NCI-H1930 (cell line): ENCODE measurements at regions not wholly inside any gene's neighbourhood (a gene's known extent, or its start where the extent isn't known, plus 50 kb on each side); places are given as distances from the start of the nearest gene placed in this dataset.

ENCODE experiments used
- DNase-seq, 2 experiments: peaks; one replicate each; lab custom pipeline; 2025; lab: John Stamatoyannopoulos, UW

DNA sequence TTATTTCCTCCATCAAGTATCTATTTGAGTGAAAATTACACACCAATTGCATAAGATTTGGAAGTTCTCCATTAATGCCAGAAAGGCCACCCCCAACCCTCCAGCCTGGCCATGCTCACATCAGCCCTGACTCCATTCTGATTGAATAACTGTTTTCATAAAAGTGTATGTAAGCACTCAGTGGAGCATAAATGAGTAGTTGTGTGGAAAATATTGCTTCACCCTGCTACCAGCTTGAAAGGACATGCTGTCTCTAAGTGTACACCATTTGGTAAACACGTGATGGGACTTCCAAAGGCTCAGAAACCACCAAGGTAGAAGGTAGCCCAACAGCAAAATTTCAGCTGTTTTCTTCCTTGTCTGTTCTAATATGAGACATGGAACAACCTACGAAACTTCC, 393.8 kb downstream of the ZNF385D start:
- no peak for DNase-seq

DNA sequence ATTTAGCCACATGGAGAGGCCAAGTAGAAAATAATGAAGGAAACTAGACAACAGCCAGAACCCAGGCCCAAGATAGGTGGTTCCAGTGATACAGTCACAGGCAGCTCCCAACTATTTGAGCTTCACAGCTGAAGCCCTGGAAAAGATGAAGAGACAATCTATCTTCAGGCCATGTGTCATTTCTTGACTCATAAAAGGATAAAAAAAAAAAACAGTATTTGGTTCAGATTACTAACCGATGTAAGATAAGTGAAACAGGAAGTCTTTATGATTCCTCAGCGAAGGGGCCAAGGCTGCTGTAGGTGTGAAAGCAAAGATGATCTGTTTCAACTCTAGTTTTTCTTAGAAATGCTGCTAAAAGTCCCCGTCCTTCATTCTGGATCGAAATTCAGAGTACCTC, 394.6 kb downstream of the ZNF385D start:
- DNase-seq = no peak

DNA sequence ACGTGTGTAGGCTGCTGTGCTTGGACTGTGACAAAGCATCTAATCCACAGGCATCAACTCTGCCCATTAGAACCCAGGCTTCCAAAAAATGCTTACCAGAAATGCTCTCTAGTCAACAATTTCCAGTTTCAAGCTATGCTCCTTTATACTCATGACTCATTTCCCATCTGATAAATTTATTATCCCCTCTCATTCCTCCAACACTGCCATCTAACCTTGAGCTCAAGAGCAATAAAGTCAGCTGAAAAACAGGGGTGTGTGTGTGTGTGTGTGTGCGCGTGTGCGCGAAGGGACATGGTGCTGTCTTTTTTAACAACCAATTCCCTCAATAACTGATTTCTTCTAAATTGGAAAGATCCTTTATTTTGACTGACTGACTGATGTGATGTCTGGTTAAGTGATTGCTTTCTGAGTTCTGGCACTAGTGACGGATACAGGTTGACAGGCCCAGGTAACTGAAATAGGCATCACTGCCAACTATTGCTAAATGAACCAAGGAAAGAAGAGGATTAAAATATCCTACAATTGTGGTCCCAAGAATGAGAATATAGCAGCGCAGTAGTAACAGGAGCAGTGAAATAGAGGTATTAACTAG, 405.5 kb downstream of the ZNF385D start:
- DNase-seq = no peak

DNA sequence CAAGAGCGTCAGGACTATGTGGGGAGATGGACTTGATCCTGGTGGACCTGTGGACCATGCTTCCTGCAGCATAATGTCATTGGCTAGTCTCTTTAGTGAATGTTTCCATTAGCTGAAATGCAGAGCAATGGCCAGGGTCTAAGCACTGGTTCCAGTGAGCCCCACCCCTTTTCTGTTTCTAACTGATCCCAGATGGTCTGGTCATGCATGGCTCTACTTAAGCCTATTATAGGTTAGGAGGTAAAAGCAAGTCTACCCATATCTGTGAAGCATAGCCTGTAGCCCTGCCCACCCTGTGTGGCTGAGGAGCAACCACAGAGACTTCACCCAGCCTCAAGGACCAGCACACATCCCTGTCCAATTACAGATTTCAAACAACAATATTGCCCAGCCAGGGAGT, 419.2 kb downstream of the ZNF385D start:
- DNase-seq = no peak

DNA sequence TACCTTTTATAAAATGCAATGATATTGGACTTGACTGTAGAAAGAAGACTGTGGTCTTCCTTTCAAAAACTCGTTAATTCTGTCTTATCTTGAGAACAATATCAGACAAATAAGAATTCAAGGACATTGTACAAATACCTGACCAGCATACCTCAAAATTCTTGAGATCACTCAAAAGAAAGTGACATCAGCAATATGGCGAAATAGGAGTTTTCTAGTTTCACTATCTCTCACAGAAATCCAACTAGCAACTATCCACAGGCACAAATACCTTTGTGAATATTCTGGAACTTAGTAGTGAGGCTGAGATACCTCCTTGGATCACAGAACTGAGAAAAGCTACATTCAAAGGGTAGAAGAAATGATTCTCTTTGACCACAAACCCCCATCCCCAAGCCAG, 419.7 kb downstream of the ZNF385D start:
- no peak for DNase-seq

DNA sequence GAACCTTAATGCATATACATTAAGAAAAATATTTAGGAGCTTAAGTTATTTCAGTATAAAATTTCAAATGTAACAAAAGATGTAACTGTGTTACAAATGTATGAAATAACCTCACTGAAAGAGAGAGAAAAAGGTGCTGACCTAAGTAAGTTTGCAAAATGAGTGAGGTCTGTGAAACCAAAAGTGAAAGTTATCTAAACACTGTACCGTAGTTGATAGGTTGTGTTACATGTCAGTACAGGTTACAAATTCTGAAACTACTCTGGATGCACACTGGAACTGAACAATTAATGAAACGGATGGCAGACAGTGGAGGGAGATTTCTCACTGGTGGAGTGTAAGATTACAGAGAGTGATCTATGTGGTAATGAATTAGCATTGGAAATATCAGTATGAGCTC, 420.7 kb downstream of the ZNF385D start:
- DNase-seq = no peak

DNA sequence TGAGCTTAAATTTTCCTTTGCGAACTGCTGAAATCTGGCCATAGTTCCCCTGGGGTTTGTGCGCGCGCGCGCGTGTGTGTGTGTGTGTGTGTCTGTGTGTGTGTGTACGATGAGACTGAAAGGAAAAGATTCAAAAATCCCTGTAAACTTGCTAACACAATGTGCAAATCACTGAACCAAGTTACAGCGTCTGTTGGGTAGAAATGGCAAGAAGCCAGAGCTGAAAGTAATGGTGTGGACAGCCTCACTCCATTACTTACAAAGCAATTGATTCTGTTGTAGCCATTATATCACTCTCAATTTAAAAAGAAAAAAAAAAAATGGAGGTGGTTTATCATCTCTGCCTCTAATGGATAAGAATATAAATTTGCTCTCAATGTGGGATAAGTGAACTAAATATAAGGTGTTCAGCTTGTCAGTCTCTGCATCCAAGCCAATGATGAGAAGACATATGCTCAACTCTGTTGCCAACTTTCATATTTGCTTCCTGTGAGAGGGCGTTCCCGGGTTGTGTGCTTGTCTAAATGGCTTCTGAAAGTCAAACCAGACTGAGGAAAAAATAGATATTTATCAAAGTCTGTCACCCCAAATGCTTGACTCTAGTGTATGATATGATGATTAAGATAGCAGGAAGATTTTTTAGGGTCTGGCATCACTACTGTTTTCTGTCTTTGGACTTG, 422.2 kb downstream of the ZNF385D start:
- DNase-seq = no peak

DNA sequence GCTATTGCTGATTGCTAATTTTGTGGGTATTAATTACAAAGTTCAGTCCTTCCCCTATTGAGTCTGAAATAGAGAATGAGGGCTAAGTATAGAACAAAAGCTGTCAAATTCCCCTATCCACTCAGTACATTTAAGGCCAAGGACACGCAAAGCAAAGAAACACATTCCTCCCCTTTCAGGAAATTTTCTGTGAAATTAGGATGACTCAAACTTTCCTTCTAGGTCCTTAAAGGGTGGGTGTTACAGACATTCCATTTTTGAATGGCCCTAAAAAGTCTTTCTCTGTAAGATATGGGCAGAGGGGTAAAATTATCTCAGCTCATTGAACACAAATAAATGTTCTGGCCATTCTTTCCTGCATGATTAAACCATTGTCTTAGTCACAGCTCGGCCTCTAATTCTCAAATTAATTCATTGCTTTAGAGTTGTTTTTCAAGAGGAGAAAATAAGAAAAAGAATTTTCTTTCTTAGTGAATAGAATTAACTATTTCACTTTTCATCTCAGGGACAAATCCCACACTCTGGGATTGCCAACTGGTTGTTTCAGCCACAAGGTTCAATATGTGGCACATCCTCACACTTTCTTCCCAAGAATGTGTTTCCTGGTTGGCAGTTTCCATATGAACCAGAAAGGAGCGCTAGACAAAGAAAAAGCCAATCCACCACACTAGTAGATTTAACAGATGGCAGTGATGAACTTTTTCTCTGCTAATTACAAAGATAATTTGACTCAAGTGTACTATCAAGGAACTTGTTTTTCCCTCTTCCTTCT, 424.1 kb downstream of the ZNF385D start:
- DNase-seq = no peak

DNA sequence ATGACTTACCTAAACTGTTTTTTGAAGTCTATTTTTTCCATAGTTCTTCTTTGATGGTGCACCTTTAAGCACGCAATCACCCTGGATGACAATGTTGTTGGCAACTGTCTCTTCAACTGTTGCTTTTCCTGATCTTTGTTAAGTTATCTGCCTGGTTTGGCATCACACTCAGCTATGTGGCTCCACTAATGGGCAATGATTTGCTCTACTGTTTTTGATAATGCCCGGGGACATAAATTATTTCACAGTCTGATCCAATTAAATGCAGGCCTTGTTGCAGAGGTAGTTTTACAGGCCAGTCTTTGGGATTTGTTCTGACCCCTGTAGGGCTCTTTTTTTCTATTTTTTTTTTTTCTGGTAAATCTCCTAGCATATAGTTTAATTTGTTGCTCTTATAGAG, 436.3 kb downstream of the ZNF385D start:
- DNase-seq = no peak

DNA sequence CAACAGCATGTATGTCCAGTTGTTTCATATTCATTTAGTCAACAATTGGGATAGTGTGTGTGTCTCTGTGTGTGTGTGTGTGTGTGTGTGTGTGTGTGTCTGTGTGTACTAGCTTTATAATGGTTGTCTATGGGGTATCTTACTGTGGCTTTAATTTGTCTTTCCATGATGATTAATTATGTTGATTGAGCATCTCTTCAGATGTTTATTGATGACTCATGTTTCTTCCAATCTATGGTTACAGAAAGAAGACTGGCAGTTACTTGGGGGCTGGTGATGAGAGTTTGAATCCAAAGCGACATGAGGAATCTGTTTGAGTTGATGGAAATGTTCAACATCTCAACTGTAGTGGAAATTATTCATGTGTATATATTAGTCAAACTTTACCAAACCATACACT, 440.1 kb downstream of the ZNF385D start:
- no peak for DNase-seq

DNA sequence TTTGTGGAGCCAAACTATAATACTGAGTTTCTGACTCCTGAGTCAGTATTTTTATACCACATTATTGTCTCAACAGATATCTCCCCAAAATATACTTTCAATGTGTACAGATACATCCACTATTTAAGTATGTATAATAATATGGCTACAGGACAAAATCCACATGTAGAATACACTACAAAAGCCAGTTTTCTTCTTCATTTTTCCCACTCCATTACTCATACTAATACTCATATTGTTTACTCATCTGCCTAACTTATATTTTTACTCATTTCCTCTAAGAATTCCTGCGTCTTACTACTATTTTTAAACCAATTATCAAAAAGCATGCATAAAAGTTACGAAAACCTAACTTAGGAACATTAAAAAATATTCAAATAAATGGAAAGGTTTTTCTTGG, 440.8 kb downstream of the ZNF385D start:
- DNase-seq = no peak

DNA sequence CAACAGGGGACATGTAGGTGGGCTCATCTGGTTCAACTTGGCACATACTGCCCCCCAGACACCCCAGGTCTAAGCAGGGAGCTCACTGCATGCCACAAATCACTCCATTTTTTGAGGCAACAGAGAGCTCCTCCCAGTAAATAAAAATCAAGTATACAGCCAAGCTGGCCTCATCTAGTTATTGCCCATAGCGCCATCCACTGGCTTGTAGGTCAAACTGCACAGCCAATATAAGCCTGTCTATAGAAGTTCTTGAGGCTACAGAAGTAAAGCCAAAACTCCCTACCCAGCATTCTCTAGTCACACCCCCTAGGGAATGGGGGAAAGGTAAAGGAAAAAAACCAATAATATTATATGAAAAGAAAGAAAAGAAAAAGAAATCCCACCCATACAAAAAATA, 453.7 kb downstream of the ZNF385D start:
- no peak for DNase-seq

DNA sequence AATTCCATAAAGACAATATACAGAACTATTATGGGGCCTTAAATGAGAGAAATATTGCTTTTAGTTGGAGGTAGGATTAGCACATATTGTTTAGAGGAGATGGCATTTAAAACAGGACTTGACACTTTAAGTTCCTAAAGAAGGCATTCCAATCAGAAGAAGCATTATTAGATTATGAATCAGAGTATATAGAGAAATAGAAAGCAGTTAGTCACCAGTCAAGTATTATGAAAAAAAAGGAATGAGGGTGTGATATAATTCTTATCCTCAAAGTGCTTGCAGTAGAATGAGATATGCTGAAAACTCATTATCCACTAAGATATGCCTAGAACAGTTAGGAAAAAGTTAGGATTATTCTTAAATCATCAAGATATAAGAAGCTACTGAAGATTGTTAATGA, 456.2 kb downstream of the ZNF385D start:
- no peak for DNase-seq

DNA sequence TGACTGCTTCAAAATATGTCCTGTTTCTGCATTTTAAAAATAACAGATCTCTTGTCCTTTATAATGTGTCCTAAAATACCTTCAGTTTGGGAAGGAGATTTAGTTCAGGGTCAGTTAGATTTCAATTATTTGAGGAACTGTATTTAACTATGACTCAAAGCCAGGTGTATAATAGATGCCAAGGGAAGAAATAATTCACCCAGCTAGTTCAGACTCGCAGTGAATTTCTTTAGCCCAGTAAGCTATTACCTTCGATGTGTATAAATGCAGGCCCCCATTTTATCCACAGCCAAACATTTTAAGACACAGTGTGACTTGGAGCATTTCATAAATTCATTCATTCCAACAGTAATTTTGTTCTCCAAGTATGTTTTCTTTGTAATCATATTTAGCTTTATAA, 458.0 kb downstream of the ZNF385D start:
- DNase-seq = no peak

DNA sequence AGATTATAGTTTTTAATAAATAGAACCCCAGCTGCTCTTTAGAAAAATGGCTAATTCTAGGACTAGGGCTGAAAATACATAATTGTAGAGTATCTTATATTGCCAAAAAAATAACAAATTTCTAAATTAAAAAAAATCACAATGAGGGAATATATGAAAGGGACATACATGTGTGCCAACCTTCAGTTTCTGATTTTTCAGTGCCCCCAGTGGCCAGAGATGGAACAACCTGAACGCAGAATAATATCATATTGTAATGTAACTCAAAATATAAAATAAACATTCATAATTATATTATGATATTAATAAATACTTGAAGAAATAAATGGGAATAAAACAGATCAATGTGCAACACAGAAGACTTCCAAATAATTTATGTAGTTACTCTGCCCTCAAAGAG, 460.5 kb downstream of the ZNF385D start:
- DNase-seq = no peak

DNA sequence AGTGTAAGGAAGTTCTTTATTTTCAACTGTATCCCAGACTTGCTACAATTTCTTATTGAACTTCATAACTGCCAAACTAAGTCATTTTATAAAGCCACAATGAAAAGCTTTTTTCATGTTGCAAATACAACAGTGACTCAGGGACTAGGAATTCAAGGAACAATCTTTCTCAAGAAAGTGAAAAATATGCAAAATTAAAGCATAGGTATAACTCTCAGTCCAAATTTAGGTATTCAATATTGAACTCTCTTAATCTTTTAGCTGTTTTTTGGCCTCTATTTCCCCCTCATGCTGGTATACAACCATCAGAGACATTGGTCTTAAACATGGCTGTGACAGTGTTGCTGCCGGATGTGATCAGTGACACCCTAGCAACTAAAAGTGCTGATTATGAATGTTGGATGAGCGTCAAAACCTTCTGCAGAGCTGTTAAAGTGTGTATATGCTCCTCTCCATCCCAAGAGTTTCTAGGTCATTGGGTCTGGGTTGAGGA, 476.9 kb downstream of the ZNF385D start:
- no peak for DNase-seq

DNA sequence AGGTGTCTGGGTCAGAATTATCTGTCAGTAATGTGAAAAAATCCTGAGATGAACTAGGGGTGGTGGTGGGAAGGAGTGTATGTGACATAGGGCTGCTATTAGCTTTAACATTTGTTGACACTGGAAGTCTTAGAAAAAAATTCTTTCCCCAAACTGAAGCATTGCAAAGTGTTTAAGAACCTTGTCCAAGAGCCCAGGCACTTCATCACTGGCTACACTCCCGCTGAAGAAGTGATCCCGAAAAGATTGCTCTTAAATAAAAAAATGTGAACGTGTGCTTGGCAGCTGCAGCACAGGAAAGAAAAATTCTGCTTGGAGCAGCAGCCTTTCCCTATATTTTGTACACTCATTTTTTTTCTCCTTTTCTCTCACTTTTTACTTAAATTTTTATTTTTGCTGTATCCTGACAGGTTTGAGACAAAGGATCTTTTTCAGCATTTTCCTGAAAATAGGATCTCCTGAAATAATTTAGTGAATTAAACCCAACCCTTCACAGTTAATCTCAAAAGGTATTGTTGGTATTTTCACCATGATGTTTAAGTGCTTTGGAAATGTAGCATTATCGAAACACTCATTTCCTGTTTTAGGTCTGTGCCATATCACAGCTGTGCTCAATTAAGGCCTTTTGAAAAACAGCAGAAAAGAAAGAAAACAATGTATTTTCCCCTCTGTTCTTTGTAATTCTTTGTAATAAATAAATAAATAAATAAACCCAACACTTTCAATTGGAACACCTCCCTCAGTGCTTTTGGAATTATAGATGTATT, 477.6 kb downstream of the ZNF385D start:
- no peak for DNase-seq

DNA sequence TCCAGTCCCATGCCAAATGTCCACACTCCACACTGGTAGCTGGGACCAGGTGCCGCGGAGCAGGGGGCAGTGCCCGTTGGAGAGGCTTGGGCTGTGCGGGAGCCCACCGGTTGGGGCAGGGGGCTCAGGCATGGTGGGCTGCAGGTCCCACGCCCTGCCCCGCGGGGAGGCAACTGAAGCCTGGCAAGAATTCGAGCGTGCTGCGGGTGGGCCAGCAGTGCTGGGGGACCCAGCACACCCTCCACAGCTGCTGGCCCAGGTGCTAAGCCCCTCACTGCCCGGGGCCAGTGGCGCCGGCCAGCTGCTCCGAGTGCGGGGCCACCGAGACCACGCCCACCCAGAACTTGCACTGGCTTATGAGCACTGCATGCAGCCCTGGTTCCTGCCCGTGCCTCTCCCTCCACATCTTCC, 479.4 kb downstream of the ZNF385D start:
- no peak for DNase-seq

DNA sequence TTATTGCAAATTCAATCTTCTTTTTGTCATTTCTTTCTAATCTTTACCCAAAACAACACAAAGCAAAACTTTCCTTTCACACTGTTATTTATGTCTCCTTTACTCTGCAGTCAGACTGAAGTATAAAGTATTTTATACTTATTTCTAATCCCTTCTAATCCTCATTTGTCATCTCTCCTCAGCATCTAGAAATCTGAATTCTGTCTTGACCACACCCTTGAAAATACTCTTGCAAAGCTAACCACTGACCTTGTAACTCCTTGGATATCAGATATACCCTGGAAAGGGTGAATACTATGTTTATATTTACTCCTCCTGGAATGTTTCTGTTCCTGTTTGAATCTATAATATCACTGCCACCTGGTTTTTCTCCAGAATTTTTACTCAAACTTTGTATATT, 481.1 kb downstream of the ZNF385D start:
- no peak for DNase-seq

DNA sequence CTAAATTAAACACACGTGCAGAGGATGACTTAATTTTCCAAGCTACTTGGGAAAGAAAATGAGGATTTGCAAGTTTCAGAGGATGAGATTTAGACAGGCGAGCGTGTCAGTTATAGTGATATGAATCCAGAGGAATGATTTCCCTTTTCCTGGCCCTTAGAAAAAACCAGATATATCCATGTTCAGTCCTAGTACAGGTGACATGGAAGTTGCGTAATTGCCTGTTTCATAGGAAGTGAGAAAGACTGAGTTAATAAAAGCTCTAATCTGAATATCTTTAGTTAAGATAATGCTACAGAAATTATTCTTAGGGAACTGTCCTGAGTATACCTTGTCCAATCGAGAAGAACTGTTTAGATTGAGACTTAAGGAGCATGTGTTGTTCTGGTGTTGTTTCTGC, 490.5 kb downstream of the ZNF385D start:
- DNase-seq = no peak

DNA sequence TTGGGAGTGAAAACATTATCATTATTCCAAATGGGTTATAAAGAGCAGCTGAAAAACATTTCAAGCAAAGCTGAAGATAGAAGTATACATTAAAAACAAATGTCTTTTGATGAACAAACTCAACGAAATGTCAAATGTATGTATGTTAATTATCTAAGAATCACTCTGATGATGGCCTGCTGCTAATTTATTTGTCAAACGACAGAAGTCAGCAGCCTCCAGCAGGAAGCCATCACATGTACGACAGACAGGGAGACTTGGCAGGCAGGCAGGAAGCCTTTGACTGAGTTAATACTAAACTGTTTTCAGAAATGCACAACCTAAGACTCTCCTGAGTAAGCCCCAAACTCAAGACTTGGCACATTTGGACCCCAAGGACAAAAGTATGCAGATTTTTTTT, 491.1 kb downstream of the ZNF385D start:
- no peak for DNase-seq

DNA sequence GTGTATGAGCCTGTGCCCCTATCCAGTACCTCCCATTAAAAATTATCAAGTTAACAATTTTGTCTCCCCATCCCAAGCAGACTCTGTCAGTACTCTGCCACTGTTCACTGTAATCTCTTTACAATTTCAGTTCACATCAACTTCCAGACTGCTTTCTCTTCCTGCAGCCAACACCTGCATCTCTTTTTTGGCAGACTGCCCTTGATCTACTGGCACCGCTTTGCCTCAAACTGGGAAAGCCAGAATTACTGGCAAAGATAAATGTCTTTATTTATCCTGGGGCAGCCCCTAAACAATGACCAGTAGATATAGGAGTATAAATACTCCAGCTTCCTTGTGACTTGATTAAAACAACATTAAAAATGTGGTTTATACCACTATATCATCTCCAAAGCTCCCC, 494.1 kb downstream of the ZNF385D start:
- DNase-seq = no peak

DNA sequence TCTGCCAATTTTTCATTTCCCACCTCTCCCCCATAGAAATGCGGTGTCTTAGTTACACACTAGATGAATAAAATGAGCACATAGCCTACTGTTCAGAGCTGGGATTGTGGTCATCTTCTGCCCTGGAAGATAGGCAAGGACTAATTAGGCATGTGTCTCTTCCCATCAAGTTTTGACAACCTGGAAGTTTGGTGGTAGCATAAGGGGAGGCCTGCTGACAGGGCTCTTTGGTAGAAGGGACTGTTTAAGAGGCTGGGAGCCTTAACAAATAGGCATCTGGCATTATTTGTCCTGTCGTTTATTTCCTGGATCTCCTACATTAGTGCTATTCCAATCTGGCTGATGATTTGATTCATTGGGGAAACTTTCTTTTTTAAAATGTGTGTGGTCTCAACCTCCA, 512.3 kb downstream of the ZNF385D start:
- DNase-seq = no peak
